ENCODE measurements at regions not wholly inside any gene's neighbourhood (a gene's known extent, or its start where the extent isn't known, plus 50 kb on each side); places are given as distances from the start of the nearest gene placed in this dataset.

DNA sequence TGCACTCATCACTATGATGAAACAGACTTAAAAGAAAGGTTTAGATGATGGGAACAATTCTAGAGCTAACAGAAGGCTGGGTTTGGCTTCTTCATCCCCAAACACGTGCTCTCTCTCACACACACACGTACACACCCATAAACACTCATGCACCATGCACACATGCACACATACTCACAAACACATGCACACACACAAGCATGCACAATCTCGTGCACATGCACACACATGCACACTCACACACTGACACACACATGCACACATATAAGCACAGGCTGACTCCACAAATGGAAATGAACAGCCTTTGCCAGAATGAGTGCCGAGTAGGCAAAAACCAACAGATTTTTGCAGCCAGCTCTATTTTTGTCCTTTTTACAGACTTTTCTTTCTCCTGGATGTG lies 1571.6 kb downstream of the AACS start:
- H3K9me3 ChIP-seq (ENCODE audit: low read depth) = no peaks in the 10 kb centered on the region
- TF ChIP-seq EZH2phosphoT487 (IDR thresholded peaks at IDR 0.05; ENCODE audit: insufficient read depth, low read depth) = no peak
- TF ChIP-seq EZH2 (IDR thresholded peaks at IDR 0.05; ENCODE audit: insufficient read depth, poor library complexity, severe bottlenecking) = no peak
- H3K27ac ChIP-seq = no peak overlapping the region

DNA sequence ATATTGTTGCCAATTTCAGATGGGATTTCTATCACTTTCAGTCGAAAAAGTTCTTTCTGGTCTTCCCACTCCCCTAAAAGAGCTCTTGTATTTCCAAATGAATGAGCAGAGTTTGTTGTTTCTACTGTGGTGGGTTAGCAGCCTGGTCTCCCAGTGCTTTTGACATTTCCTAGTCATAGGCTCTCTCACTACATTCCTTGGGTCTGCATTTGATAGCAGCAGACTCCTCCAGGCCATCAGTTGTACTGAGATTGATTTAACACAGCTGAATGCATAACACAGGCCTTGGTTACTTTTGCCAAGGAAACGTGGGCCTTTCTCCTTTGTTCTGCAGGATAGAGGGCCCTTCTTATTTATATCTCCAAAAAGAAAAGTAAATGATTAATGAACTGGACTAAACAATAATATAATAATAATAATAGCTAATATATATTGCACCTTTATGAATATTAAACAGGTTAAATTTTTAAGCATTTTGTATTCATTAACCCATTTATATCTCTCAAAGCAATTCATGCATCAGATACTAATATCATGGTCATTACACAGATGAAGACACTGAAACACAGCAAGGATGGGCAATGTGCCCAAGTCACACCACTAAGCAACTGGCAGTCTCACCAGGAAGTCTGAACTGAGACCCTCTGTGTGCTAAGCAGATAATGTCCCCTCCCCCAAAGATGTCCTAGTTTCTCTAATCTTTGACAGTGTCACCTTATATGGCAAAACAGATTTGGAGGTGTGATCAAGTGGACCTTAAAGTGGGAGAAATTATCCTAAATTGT lies 1579.2 kb downstream of the AACS start:
- H3K4me2 ChIP-seq (ENCODE audit: unreplicated experiment) = no peak overlapping the region
- H3K9ac ChIP-seq = no peak overlapping the region
- no peaks in the 10 kb centered on the region for H3K36me3 ChIP-seq (ENCODE audit: low read depth)
- no peak for DNase-seq
- 2 to 3% methylated on average over 2 of the region's 2 CpGs for WGBS, 2 experiments (ENCODE audit: low coverage in 1 of 2, low lambda C conversion rate in 2 of 2, missing lambda C conversion rate in 2 of 2)
- H3K4me1 ChIP-seq (ENCODE audit: insufficient read depth) = no peaks in the 10 kb centered on the region
- no peak overlapping the region for H2AFZ ChIP-seq
- no peaks in the 10 kb centered on the region for H3K9me3 ChIP-seq (ENCODE audit: low read depth)
- H3K27ac ChIP-seq = no peak overlapping the region
- H3K4me3 ChIP-seq = no peak overlapping the region
- H3K9me2 ChIP-seq (ENCODE audit: insufficient read depth) = no peaks in the 10 kb centered on the region
- no peaks in the 10 kb centered on the region for H4K20me1 ChIP-seq (ENCODE audit: insufficient read depth)
- in situ Hi-C loops (cut with MboI) = no loop called here
- no peaks in the 10 kb centered on the region for H3F3A ChIP-seq (ENCODE audit: insufficient read depth)
- no peak for TF ChIP-seq EZH2 (IDR thresholded peaks at IDR 0.05; ENCODE audit: insufficient read depth, poor library complexity, severe bottlenecking)
- TF ChIP-seq EZH2phosphoT487 (IDR thresholded peaks at IDR 0.05; ENCODE audit: insufficient read depth, low read depth) = no peak
- H3K27me3 ChIP-seq (replicated peaks; ENCODE audit: insufficient read depth) = no peaks in the 10 kb centered on the region
- H3K79me2 ChIP-seq (ENCODE audit: insufficient read depth) = no peaks in the 10 kb centered on the region

More for the DNA sequence above, 1571.6 kb downstream of the AACS start:
- in situ Hi-C loops (cut with MboI) = no loop called here
- no peaks in the 10 kb centered on the region for H3F3A ChIP-seq (ENCODE audit: insufficient read depth)
- H3K4me1 ChIP-seq (ENCODE audit: insufficient read depth) = no peaks in the 10 kb centered on the region
- H4K20me1 ChIP-seq (ENCODE audit: insufficient read depth) = no peaks in the 10 kb centered on the region
- H3K79me2 ChIP-seq (ENCODE audit: insufficient read depth) = no peaks in the 10 kb centered on the region
- no peak overlapping the region for H3K4me3 ChIP-seq
- no peak for DNase-seq
- no peak overlapping the region for H3K4me2 ChIP-seq (ENCODE audit: unreplicated experiment)
- H3K27me3 ChIP-seq (replicated peaks; ENCODE audit: insufficient read depth) = no peaks in the 10 kb centered on the region
- no peak overlapping the region for H2AFZ ChIP-seq
- WGBS, 2 experiments (ENCODE audit: low coverage in 1 of 2, low lambda C conversion rate in 2 of 2, missing lambda C conversion rate in 2 of 2) = 14 to 15% methylated on average over 4 of the region's 4 CpGs
- no peaks in the 10 kb centered on the region for H3K9me2 ChIP-seq (ENCODE audit: insufficient read depth)
- H3K36me3 ChIP-seq (ENCODE audit: low read depth) = no peaks in the 10 kb centered on the region
- H3K9ac ChIP-seq = no peak overlapping the region

DNA sequence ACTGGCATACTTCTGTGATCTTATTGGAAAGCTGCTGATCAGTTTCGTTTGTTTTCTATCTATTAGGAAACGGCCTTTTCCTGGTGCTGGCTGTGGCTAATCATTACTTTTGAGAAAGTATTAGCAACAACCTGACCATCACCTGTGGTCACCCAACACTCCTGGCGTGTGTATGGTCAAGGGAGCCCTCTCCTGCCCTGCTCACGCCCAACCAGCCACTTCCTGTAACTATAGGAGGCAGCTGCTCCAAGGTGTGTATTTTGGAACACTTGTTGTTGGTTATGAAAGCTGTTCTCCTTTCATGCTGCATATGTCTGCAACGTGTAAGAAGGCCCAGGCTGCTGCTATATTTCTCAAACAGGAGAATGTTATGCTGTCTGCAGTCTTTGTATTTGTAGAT lies 1582.8 kb downstream of the AACS start:
- H4K20me1 ChIP-seq (ENCODE audit: insufficient read depth) = no peaks in the 10 kb centered on the region
- in situ Hi-C loops (cut with MboI) = no loop called here
- H3K36me3 ChIP-seq (ENCODE audit: low read depth) = no peaks in the 10 kb centered on the region
- H3K9me3 ChIP-seq (ENCODE audit: low read depth) = no peaks in the 10 kb centered on the region
- DNase-seq = no peak
- no peaks in the 10 kb centered on the region for H3K27me3 ChIP-seq (replicated peaks; ENCODE audit: insufficient read depth)
- no peaks in the 10 kb centered on the region for H3K9me2 ChIP-seq (ENCODE audit: insufficient read depth)
- TF ChIP-seq EZH2 (IDR thresholded peaks at IDR 0.05; ENCODE audit: insufficient read depth, poor library complexity, severe bottlenecking) (no peak), EZH2phosphoT487 (IDR thresholded peaks at IDR 0.05; ENCODE audit: insufficient read depth, low read depth) (no peak)
- H2AFZ ChIP-seq = no peak overlapping the region
- H3K4me1 ChIP-seq (ENCODE audit: insufficient read depth) = no peaks in the 10 kb centered on the region
- no peaks in the 10 kb centered on the region for H3F3A ChIP-seq (ENCODE audit: insufficient read depth)
- no peak overlapping the region for H3K4me2 ChIP-seq (ENCODE audit: unreplicated experiment)
- H3K4me3 ChIP-seq = no peak overlapping the region
- WGBS, 2 experiments (ENCODE audit: low coverage in 1 of 2, low lambda C conversion rate in 2 of 2, missing lambda C conversion rate in 2 of 2) = 6 to 11% methylated on average over 5 of the region's 5 CpGs
- no peaks in the 10 kb centered on the region for H3K79me2 ChIP-seq (ENCODE audit: insufficient read depth)
- no peak overlapping the region for H3K9ac ChIP-seq
- no peak overlapping the region for H3K27ac ChIP-seq

DNA sequence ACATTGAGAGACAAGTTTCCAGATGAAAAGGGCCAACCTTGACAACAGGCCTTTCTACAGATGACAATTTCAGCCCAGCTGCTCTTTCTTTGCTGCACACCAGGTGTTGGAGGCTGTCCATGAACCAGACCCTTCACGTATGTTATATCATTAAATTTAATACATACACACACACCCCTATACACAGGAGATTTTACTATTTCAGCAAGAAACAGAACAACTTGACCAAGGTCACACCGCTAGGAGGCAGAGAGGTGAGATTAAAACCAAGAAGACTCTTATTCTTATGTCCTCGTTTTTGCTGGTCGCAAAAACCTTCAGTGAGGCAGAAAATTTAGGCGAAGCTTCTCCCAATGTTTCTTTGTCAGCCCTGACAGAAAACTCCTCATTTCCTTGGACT lies 1585.9 kb downstream of the AACS start:
- H3K4me2 ChIP-seq (ENCODE audit: unreplicated experiment) = no peak overlapping the region

More for the DNA sequence above, 1585.9 kb downstream of the AACS start:
- Histone ChIP-seq H3K4me1 (ENCODE audit: insufficient read depth) (no peaks in the 10 kb centered on the region), H3K9me3 (ENCODE audit: low read depth) (no peaks in the 10 kb centered on the region), H3K27me3 (replicated peaks; ENCODE audit: insufficient read depth) (no peaks in the 10 kb centered on the region), H3K79me2 (ENCODE audit: insufficient read depth) (no peaks in the 10 kb centered on the region), H3K9ac (no peak overlapping the region), H4K20me1 (ENCODE audit: insufficient read depth) (no peaks in the 10 kb centered on the region), H3K9me2 (ENCODE audit: insufficient read depth) (no peaks in the 10 kb centered on the region), H3K4me3 (no peak overlapping the region), H3K36me3 (ENCODE audit: low read depth) (no peaks in the 10 kb centered on the region), H2AFZ (no peak overlapping the region), H3K27ac (no peak overlapping the region), H3F3A (ENCODE audit: insufficient read depth) (no peaks in the 10 kb centered on the region)
- in situ Hi-C loops (cut with MboI) = no loop called here
- no peak for TF ChIP-seq EZH2 (IDR thresholded peaks at IDR 0.05; ENCODE audit: insufficient read depth, poor library complexity, severe bottlenecking)
- TF ChIP-seq EZH2phosphoT487 (IDR thresholded peaks at IDR 0.05; ENCODE audit: insufficient read depth, low read depth) = no peak
- 50 to 52% methylated on average over 5 of the region's 5 CpGs for WGBS, 2 experiments (ENCODE audit: low coverage in 1 of 2, low lambda C conversion rate in 2 of 2, missing lambda C conversion rate in 2 of 2)
- no peak for DNase-seq

Data from GM23248 (cell line).